ENCODE measurements at regions not wholly inside any gene's neighbourhood (a gene's known extent, or its start where the extent isn't known, plus 50 kb on each side); places are given as distances from the start of the nearest gene placed in this dataset.

DNA sequence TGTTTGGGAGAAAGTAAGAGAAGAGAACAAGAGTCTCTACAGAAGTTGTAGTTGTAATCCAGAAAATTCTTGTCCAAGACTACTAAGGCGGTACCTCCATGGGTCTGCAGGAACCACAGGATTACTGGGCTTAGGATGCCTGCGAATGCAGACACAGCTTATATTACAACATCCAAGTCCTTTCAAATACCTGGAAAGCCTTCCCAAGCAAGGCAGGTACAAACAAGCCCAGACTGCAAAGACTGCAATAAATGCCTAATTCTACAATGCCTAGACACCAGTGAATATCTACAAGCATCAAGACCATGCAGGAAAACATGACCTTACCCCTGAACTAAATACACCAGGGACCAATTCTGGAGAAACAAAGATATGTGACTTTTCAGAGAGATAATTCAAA lies 178.2 kb downstream of the ARL4A start:
- no peak for ATAC-seq
- TF ChIP-seq SNAI2 (CRISPR knock-in tag; IDR thresholded peaks at IDR 0.05) (no peak), OSR1 (CRISPR knock-in tag; IDR thresholded peaks at IDR 0.05) (no peak), ZFP30 (CRISPR knock-in tag; IDR thresholded peaks at IDR 0.05) (no peak), ZC3H10 (CRISPR knock-in tag; IDR thresholded peaks at IDR 0.05) (no peak), ZNF70 (CRISPR knock-in tag; IDR thresholded peaks at IDR 0.05) (no peak), CSDC2 (CRISPR knock-in tag; IDR thresholded peaks at IDR 0.05) (no peak), ISL1 (CRISPR knock-in tag; IDR thresholded peaks at IDR 0.05) (no peak), PPARA (CRISPR knock-in tag; IDR thresholded peaks at IDR 0.05; ENCODE audit: borderline replicate concordance) (no peak), TCF4 (CRISPR knock-in tag; IDR thresholded peaks at IDR 0.05; ENCODE audit: borderline replicate concordance) (no peak), ZNF8 (CRISPR knock-in tag; IDR thresholded peaks at IDR 0.05) (no peak)
- TF ChIP-seq, protein P1, sequence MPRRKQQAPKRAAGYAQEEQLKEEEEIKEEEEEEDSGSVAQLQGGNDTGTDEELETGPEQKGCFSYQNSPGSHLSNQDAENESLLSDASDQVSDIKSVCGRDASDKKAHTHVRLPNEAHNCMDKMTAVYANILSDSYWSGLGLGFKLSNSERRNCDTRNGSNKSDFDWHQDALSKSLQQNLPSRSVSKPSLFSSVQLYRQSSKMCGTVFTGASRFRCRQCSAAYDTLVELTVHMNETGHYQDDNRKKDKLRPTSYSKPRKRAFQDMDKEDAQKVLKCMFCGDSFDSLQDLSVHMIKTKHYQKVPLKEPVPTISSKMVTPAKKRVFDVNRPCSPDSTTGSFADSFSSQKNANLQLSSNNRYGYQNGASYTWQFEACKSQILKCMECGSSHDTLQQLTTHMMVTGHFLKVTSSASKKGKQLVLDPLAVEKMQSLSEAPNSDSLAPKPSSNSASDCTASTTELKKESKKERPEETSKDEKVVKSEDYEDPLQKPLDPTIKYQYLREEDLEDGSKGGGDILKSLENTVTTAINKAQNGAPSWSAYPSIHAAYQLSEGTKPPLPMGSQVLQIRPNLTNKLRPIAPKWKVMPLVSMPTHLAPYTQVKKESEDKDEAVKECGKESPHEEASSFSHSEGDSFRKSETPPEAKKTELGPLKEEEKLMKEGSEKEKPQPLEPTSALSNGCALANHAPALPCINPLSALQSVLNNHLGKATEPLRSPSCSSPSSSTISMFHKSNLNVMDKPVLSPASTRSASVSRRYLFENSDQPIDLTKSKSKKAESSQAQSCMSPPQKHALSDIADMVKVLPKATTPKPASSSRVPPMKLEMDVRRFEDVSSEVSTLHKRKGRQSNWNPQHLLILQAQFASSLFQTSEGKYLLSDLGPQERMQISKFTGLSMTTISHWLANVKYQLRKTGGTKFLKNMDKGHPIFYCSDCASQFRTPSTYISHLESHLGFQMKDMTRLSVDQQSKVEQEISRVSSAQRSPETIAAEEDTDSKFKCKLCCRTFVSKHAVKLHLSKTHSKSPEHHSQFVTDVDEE (CRISPR knock-in tag; IDR thresholded peaks at IDR 0.05), result no peak
- TF ChIP-seq, protein P2, sequence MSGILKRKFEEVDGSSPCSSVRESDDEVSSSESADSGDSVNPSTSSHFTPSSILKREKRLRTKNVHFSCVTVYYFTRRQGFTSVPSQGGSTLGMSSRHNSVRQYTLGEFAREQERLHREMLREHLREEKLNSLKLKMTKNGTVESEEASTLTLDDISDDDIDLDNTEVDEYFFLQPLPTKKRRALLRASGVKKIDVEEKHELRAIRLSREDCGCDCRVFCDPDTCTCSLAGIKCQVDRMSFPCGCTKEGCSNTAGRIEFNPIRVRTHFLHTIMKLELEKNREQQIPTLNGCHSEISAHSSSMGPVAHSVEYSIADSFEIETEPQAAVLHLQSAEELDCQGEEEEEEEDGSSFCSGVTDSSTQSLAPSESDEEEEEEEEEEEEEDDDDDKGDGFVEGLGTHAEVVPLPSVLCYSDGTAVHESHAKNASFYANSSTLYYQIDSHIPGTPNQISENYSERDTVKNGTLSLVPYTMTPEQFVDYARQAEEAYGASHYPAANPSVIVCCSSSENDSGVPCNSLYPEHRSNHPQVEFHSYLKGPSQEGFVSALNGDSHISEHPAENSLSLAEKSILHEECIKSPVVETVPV (CRISPR knock-in tag; IDR thresholded peaks at IDR 0.05), result no peak
- TF ChIP-seq, protein P3, sequence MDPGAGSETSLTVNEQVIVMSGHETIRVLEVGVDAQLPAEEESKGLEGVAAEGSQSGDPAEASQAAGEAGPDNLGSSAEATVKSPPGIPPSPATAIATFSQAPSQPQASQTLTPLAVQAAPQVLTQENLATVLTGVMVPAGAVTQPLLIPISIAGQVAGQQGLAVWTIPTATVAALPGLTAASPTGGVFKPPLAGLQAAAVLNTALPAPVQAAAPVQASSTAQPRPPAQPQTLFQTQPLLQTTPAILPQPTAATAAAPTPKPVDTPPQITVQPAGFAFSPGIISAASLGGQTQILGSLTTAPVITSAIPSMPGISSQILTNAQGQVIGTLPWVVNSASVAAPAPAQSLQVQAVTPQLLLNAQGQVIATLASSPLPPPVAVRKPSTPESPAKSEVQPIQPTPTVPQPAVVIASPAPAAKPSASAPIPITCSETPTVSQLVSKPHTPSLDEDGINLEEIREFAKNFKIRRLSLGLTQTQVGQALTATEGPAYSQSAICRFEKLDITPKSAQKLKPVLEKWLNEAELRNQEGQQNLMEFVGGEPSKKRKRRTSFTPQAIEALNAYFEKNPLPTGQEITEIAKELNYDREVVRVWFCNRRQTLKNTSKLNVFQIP (CRISPR knock-in tag; IDR thresholded peaks at IDR 0.05; ENCODE audit: borderline replicate concordance, low read depth), result no peak
- TF ChIP-seq, protein P4, sequence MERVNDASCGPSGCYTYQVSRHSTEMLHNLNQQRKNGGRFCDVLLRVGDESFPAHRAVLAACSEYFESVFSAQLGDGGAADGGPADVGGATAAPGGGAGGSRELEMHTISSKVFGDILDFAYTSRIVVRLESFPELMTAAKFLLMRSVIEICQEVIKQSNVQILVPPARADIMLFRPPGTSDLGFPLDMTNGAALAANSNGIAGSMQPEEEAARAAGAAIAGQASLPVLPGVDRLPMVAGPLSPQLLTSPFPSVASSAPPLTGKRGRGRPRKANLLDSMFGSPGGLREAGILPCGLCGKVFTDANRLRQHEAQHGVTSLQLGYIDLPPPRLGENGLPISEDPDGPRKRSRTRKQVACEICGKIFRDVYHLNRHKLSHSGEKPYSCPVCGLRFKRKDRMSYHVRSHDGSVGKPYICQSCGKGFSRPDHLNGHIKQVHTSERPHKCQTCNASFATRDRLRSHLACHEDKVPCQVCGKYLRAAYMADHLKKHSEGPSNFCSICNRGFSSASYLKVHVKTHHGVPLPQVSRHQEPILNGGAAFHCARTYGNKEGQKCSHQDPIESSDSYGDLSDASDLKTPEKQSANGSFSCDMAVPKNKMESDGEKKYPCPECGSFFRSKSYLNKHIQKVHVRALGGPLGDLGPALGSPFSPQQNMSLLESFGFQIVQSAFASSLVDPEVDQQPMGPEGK (CRISPR knock-in tag; IDR thresholded peaks at IDR 0.05; ENCODE audit: borderline replicate concordance), result no peak
- TF ChIP-seq, protein P5, sequence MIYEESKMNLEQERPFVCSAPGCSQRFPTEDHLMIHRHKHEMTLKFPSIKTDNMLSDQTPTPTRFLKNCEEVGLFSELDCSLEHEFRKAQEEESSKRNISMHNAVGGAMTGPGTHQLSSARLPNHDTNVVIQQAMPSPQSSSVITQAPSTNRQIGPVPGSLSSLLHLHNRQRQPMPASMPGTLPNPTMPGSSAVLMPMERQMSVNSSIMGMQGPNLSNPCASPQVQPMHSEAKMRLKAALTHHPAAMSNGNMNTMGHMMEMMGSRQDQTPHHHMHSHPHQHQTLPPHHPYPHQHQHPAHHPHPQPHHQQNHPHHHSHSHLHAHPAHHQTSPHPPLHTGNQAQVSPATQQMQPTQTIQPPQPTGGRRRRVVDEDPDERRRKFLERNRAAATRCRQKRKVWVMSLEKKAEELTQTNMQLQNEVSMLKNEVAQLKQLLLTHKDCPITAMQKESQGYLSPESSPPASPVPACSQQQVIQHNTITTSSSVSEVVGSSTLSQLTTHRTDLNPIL (CRISPR knock-in tag; IDR thresholded peaks at IDR 0.05; ENCODE audit: low read depth), result no peak

DNA sequence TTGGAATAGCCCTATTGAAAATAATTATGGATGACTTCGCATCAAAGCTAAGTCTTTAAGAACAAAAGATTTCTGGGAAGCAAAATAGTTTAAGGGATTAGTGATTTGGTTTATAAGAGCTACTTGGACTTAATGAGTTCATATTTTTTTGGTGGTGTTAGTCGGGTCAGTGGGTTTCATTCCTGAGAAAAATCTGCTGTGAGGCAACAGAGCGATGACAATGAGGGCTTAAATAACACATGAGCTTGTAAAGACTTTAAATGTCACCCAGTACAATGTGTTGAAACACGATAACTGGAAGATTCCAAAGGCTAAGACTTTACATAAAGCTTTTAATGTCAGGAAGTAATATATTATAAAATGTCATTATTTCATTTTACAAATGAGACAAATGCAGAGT lies 178.8 kb downstream of the ARL4A start:
- ATAC-seq, result no peak
- no peak for TF ChIP-seq PPARA (CRISPR knock-in tag; IDR thresholded peaks at IDR 0.05; ENCODE audit: borderline replicate concordance)
- TF ChIP-seq ZNF70 (CRISPR knock-in tag; IDR thresholded peaks at IDR 0.05), result no peak
- TF ChIP-seq ZFP3 (CRISPR knock-in tag; IDR thresholded peaks at IDR 0.05), result no peak
- TF ChIP-seq OSR1 (CRISPR knock-in tag; IDR thresholded peaks at IDR 0.05), result no peak
- TF ChIP-seq ZNF8 (CRISPR knock-in tag; IDR thresholded peaks at IDR 0.05), result no peak
- TF ChIP-seq RARB (CRISPR knock-in tag; IDR thresholded peaks at IDR 0.05), result no peak
- no peak for TF ChIP-seq SNAI2 (CRISPR knock-in tag; IDR thresholded peaks at IDR 0.05)
- no peak for TF ChIP-seq ZNF565 (CRISPR knock-in tag; conservative IDR thresholded peaks at IDR 0.05; ENCODE audit: low read depth)
- no peak for TF ChIP-seq ZC3H10 (CRISPR knock-in tag; IDR thresholded peaks at IDR 0.05)
- TF ChIP-seq TCF4 (CRISPR knock-in tag; IDR thresholded peaks at IDR 0.05; ENCODE audit: borderline replicate concordance), result no peak
- TF ChIP-seq BACH2 (CRISPR knock-in tag; IDR thresholded peaks at IDR 0.05; ENCODE audit: borderline replicate concordance), result no peak
- TF ChIP-seq, protein P2 (CRISPR knock-in tag; IDR thresholded peaks at IDR 0.05), result no peak
- TF ChIP-seq, protein P4 (CRISPR knock-in tag; IDR thresholded peaks at IDR 0.05; ENCODE audit: borderline replicate concordance), result no peak
- TF ChIP-seq GLIS3 (CRISPR knock-in tag; IDR thresholded peaks at IDR 0.05), result no peak
- TF ChIP-seq, protein P1 (CRISPR knock-in tag; IDR thresholded peaks at IDR 0.05), result no peak
- TF ChIP-seq, protein P3 (CRISPR knock-in tag; IDR thresholded peaks at IDR 0.05; ENCODE audit: borderline replicate concordance, low read depth), result no peak
- TF ChIP-seq ZFP30 (CRISPR knock-in tag; IDR thresholded peaks at IDR 0.05), result no peak
- TF ChIP-seq ESRRG (CRISPR knock-in tag; IDR thresholded peaks at IDR 0.05), result no peak

Data from SK-N-SH treated with all-trans-retinoic acid at 6 μM for 48 hours (cell line).